Prostate gland (tissue), 2 donors: ENCODE measurements at regions not wholly inside any gene's neighbourhood (a gene's known extent, or its start where the extent isn't known, plus 50 kb on each side); places are given as distances from the start of the nearest gene placed in this dataset.

Source experiments
- DNase-seq: peaks from one replicate; pipeline ENCODE4 v3.0.0-alpha.2; 2019; ENCODE audit warnings: low spot score
- H3K27ac ChIP-seq, 2 donors: fragments of 200-600 bp; sonication (generic); 2 replicates each; pipeline ENCODE4 v1.5.1; 2017 to 2019
- H3K27me3 ChIP-seq: fragments of 200-600 bp; sonication (generic); replicated peaks from 2 replicates; pipeline ENCODE4 v1.5.1; 2019; ENCODE audit not compliant: insufficient read depth
- H3K36me3 ChIP-seq, 2 donors: fragments of 200-600 bp; sonication (generic); 1 replicate in 1 of 2; 2 replicates in 1 of 2; pipeline versions ENCODE4 v1.5.1 to v1.8.1; 2017 to 2019
- H3K4me1 ChIP-seq: fragments of 200-600 bp; sonication (generic); replicated peaks from 2 replicates; pipeline ENCODE4 v1.5.1; 2019
- H3K4me3 ChIP-seq, 2 donors: fragments of 200-600 bp; sonication (generic); 2 replicates each; pipeline ENCODE4 v1.5.1; 2017 to 2019
- H3K9me3 ChIP-seq: fragments of 200-600 bp; sonication (generic); 2 replicates; pipeline ENCODE4 v1.5.1; 2017
- POLR2A ChIP-seq: fragments of 450-650 bp; IDR thresholded peaks from one replicate; pipeline ENCODE4 v1.6.1; 2016; ENCODE audit warnings: antibody characterized with exemption, mild to moderate bottlenecking
- POLR2AphosphoS5 ChIP-seq: sonication (generic); formaldehyde crosslinking; IDR thresholded peaks from one replicate; pipeline ENCODE4 v1.6.1; 2017; ENCODE audit warnings: antibody characterized with exemption
- WGBS: methylation state at CpG from one replicate; pipeline ENCODE4 v1.1.5; 2018; 5-methylcytosine and 5-hydroxymethylcytosine counted together
- intact Hi-C: fragments of 100-400 bp; cut with DNase I; formaldehyde crosslinking; loops from one replicate; pipeline ENCODE4 v1.14.2; 2022
- TF ChIP-seq, protein P1 (sequence below), 4 experiments: fragments of 200-600 bp in 2 of 4; fragments of 450-650 bp in 2 of 4; sonication (generic) in 2 of 4; IDR thresholded peaks; 1 replicate in 3 of 4; 2 replicates in 1 of 4; pipeline ENCODE4 v1.5.1; 2016 to 2019; ENCODE audit warnings: antibody characterized with exemption in 4 of 4, mild to moderate bottlenecking in 2 of 4, moderate library complexity in 2 of 4

DNA sequence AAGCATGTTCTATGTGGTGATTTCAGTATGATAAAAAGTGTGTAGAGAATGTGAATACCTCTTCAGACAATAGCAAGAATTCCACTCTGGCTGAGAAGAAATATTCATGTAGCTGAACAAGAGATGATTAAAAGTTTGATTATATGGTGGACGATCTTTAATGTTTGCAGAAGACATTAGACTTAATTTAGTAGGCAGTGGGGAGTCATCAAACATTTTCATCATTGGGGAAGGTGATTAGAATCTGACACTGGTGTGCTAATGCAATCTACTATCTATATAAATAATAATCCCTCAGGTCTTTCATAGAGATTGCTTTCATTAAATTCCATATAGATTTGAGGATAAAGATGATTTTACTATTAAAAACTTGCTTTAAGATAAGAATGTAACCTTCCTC, 761.0 kb downstream of the SOCS6 start:
- Histone ChIP-seq H3K9me3 (no peaks in the 10 kb centered on the region), H3K4me1 (no peaks in the 10 kb centered on the region), H3K4me3 (no peak overlapping the region), H3K27ac (no peak overlapping the region), H3K27me3 (no peaks in the 10 kb centered on the region), H3K36me3 (no peaks in the 10 kb centered on the region)
- no peak for DNase-seq
- intact Hi-C loops = no loop called here
- WGBS = 52% methylated on average over 1 of the region's 1 CpG
- TF ChIP-seq POLR2A (no peak), POLR2AphosphoS5 (no peak)
- TF ChIP-seq, protein P1, sequence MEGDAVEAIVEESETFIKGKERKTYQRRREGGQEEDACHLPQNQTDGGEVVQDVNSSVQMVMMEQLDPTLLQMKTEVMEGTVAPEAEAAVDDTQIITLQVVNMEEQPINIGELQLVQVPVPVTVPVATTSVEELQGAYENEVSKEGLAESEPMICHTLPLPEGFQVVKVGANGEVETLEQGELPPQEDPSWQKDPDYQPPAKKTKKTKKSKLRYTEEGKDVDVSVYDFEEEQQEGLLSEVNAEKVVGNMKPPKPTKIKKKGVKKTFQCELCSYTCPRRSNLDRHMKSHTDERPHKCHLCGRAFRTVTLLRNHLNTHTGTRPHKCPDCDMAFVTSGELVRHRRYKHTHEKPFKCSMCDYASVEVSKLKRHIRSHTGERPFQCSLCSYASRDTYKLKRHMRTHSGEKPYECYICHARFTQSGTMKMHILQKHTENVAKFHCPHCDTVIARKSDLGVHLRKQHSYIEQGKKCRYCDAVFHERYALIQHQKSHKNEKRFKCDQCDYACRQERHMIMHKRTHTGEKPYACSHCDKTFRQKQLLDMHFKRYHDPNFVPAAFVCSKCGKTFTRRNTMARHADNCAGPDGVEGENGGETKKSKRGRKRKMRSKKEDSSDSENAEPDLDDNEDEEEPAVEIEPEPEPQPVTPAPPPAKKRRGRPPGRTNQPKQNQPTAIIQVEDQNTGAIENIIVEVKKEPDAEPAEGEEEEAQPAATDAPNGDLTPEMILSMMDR (IDR thresholded peaks at IDR 0.05) = no peak

DNA sequence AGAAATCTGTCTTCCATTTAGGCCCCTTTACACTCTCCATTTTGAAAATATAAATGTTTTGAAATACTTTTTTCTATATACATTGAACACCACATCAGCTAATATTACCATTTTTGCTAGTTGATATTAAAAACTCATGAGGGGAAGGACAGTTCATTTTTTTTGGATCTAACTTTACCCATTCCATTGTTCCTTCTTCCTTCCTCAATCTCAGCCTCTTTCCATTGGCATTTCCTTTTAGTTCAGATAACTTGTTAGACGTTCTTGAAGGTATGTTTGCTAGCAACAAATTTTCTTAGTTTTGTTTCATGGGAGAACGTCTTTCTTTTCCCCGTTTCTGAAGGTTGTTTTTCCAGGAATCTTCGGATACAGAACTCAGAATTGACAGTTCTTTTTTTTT, 759.0 kb downstream of the SOCS6 start:
- no peak for DNase-seq
- no peaks in the 10 kb centered on the region for H3K4me1 ChIP-seq
- no peaks in the 10 kb centered on the region for H3K36me3 ChIP-seq
- intact Hi-C loops = no loop called here
- TF ChIP-seq POLR2AphosphoS5 (no peak), POLR2A (no peak)
- TF ChIP-seq, protein P1 (IDR thresholded peaks at IDR 0.05) = no peak
- H3K9me3 ChIP-seq = no peaks in the 10 kb centered on the region
- H3K27ac ChIP-seq = no peak overlapping the region
- no peaks in the 10 kb centered on the region for H3K27me3 ChIP-seq
- 72% methylated on average over 4 of the region's 4 CpGs for WGBS
- H3K4me3 ChIP-seq = no peak overlapping the region

DNA sequence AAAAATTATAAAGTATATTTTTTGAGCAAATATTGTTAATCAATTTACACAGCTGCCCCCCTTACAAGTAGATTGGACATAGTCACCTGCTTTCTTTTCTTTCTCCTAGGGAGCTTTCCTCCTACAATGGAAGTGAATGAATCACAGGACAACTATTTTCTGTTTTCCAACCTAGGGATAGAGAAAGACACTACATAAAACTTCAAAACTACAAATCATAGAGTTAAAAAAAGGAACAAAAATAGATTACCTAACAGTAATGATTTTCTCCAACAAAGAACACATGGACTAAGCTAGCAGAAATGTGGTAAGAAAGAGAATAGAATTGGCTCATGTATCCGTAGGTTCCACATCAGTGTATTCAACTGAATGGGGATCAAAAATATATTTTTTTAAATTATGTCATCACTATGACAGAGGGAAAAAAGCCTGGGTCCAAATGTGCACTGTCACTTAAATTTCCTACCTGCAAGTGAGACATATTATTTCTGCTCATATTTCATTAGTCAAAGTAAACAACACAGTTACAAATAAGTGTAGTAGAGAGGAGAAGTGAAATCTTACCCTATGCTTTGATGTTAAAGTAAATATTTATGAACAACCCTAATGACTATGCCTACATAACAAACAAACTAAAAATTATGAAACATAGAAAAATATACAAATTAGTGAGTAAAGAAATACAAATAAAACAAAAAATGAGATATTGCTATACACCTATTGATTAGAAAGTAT, 756.7 kb downstream of the SOCS6 start:
- Histone ChIP-seq H3K27me3 (no peaks in the 10 kb centered on the region), H3K36me3 (no peaks in the 10 kb centered on the region), H3K4me1 (no peaks in the 10 kb centered on the region), H3K9me3 (no peaks in the 10 kb centered on the region), H3K27ac (no peak overlapping the region), H3K4me3 (no peak overlapping the region)
- no peak for DNase-seq
- TF ChIP-seq, protein P1 (IDR thresholded peaks at IDR 0.05) = no peak
- TF ChIP-seq POLR2AphosphoS5 (no peak), POLR2A (no peak)
- intact Hi-C loops = no loop called here
- 0% methylated on average over 1 of the region's 1 CpG for WGBS

DNA sequence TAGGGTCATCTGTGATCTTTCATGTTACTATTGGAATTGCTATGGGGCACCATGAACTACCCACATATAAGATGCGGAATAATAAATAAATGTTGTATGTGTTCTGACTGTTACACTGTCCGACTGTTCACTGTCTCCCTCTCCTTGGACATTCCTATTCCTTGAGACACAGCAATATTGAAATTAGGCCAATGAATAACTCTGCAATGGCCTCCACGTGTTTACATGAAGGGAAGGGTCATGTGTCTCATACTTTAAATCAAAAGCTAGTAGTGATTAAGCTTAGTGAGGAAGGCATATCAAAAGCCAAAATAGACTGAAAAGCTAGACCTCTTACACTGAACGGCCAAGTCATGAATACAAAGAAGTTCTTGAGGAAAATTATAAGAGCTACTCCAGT, 751.3 kb downstream of the SOCS6 start:
- Histone ChIP-seq H3K27ac (no peak overlapping the region), H3K4me3 (no peak overlapping the region), H3K4me1 (no peaks in the 10 kb centered on the region), H3K27me3 (no peaks in the 10 kb centered on the region), H3K36me3 (no peaks in the 10 kb centered on the region), H3K9me3 (no peaks in the 10 kb centered on the region)
- no peak for TF ChIP-seq POLR2AphosphoS5
- TF ChIP-seq, protein P1 (IDR thresholded peaks at IDR 0.05) = no peak
- TF ChIP-seq POLR2A = no peak
- intact Hi-C loops = no loop called here
- 81% methylated on average over 4 of the region's 4 CpGs for WGBS
- DNase-seq = no peak

DNA sequence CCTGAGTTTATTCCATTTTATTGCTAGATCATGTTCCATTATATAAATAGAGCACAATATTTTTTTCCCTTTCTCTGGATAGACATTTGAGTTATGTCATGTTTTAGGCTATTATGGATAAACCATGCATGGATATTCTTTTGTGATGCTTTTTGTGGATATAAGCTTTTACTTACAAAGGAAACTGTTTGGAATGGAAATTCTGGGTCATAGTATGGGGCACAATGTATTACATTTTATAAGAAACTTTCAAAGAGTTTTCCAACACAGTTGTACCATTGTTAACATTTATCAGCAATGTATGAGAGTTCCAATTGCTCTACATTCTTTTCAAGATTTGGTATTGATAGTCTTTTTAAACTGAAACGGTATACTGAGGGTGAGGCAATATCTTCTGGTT, 749.4 kb downstream of the SOCS6 start:
- 51% methylated on average over 1 of the region's 1 CpG for WGBS
- Histone ChIP-seq H3K27me3 (no peaks in the 10 kb centered on the region), H3K36me3 (no peaks in the 10 kb centered on the region), H3K4me1 (no peaks in the 10 kb centered on the region), H3K9me3 (no peaks in the 10 kb centered on the region), H3K27ac (no peak overlapping the region), H3K4me3 (no peak overlapping the region)
- intact Hi-C loops = no loop called here
- TF ChIP-seq, protein P1 (IDR thresholded peaks at IDR 0.05) = no peak
- TF ChIP-seq POLR2A = no peak
- TF ChIP-seq POLR2AphosphoS5 = no peak
- DNase-seq = no peak
